ENCODE measurements at regions not wholly inside any gene's neighbourhood (a gene's known extent, or its start where the extent isn't known, plus 50 kb on each side); places are given as distances from the start of the nearest gene placed in this dataset.

DNA sequence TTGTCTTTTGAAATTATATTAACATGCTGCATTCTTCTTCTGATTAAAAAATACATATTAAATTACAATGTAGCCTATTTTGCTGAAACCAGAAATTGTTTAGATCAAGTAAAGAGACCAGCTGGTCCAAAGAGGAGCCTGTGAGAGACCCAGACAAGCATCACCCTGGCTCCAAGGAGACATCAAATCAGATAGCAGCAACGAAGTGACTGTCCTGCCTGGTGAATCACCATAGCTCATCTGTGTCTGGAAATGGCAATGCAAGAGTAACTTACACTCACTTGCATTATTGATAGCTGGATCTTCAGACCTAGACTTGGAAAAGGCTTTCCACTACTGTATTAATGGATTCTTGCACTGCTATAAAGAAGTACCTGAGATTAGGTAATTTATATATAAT is 169.1 kb downstream of the KCTD12 start:
- TF ChIP-seq POLR2AphosphoS5 (IDR thresholded peaks at IDR 0.05): no peak
- TF ChIP-seq, protein P1, sequence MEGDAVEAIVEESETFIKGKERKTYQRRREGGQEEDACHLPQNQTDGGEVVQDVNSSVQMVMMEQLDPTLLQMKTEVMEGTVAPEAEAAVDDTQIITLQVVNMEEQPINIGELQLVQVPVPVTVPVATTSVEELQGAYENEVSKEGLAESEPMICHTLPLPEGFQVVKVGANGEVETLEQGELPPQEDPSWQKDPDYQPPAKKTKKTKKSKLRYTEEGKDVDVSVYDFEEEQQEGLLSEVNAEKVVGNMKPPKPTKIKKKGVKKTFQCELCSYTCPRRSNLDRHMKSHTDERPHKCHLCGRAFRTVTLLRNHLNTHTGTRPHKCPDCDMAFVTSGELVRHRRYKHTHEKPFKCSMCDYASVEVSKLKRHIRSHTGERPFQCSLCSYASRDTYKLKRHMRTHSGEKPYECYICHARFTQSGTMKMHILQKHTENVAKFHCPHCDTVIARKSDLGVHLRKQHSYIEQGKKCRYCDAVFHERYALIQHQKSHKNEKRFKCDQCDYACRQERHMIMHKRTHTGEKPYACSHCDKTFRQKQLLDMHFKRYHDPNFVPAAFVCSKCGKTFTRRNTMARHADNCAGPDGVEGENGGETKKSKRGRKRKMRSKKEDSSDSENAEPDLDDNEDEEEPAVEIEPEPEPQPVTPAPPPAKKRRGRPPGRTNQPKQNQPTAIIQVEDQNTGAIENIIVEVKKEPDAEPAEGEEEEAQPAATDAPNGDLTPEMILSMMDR (IDR thresholded peaks at IDR 0.05): no peak

All from upper lobe of left lung (tissue), 4 donors.